Thyroid gland (tissue), 4 donors: ENCODE measurements at regions not wholly inside any gene's neighbourhood (a gene's known extent, or its start where the extent isn't known, plus 50 kb on each side); places are given as distances from the start of the nearest gene placed in this dataset.

Experiments
- DNase-seq, 2 donors: peaks; one replicate each; pipeline ENCODE4 v3.0.0-alpha.2; 2019
- H3K27ac ChIP-seq, 3 donors: fragments of 200-600 bp; sonication (generic); 1 replicate in 2 of 3; 2 replicates in 1 of 3; pipeline ENCODE4 v1.5.1; 2016 to 2019; ENCODE audit warnings: mild to moderate bottlenecking in 1 of 3, moderate library complexity in 1 of 3
- H3K27me3 ChIP-seq: fragments of 200-600 bp; sonication (generic); one replicate; pipeline ENCODE4 v1.5.1; 2019
- H3K36me3 ChIP-seq, 2 donors: fragments of 200-600 bp; sonication (generic); one replicate each; pipeline ENCODE4 v1.5.1; 2016 to 2019
- H3K4me1 ChIP-seq, 2 donors: fragments of 200-600 bp; sonication (generic); one replicate each; pipeline ENCODE4 v1.5.1; 2017 to 2019
- H3K4me3 ChIP-seq, 3 donors: fragments of 200-600 bp; sonication (generic); replicated peaks in 1 of 3; 1 replicate in 2 of 3; 2 replicates in 1 of 3; pipeline ENCODE4 v1.5.1; 2016; ENCODE audit warnings: mild to moderate bottlenecking in 1 of 3
- H3K9me3 ChIP-seq: fragments of 200-600 bp; sonication (generic); one replicate; pipeline ENCODE4 v1.5.1; 2017
- POLR2A ChIP-seq, 2 donors: fragments of 450-650 bp; IDR thresholded peaks; one replicate each; pipeline ENCODE4 v1.6.1; 2017; ENCODE audit warnings: antibody characterized with exemption in 2 of 2, mild to moderate bottlenecking in 2 of 2, moderate library complexity in 1 of 2
- WGBS, 2 donors: methylation state at CpG; one replicate each; pipeline ENCODE4 v1.1.5; 2017; 5-methylcytosine and 5-hydroxymethylcytosine counted together
- intact Hi-C: fragments of 100-400 bp; cut with DNase I; formaldehyde crosslinking; loops from one replicate; pipeline ENCODE4 v1.15.1; 2023
- TF ChIP-seq, protein P1 (sequence below), 6 experiments: fragments of 200-600 bp in 3 of 6; fragments of 450-650 bp in 3 of 6; sonication (generic) in 3 of 6; IDR thresholded peaks; one replicate each; pipeline ENCODE4 v1.5.1; 2016 to 2019; ENCODE audit warnings: antibody characterized with exemption in 6 of 6, mild to moderate bottlenecking in 2 of 6, inconsistent platforms in 1 of 6, moderate library complexity in 1 of 6

DNA sequence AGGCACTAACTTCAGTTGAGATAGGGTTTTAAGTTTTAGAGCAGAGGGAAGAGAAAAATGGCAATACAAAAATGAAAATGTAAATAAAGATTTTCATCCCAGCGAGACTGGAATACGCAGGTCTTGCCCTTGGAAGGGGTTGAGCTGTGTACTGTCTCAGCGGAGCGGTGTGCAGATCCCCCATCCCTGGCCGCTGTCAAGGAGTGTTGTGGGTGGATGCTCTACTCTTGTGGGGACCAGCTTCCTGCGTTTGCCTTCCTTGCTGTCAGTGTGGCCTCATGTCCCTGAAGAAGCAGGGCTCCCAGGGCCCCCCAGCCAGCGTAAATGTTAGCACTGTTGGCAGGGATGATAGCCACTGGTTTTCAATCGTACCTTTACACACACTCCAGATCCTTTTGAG lies 249.7 kb upstream of the PITRM1 start:
- TF ChIP-seq, protein P1, sequence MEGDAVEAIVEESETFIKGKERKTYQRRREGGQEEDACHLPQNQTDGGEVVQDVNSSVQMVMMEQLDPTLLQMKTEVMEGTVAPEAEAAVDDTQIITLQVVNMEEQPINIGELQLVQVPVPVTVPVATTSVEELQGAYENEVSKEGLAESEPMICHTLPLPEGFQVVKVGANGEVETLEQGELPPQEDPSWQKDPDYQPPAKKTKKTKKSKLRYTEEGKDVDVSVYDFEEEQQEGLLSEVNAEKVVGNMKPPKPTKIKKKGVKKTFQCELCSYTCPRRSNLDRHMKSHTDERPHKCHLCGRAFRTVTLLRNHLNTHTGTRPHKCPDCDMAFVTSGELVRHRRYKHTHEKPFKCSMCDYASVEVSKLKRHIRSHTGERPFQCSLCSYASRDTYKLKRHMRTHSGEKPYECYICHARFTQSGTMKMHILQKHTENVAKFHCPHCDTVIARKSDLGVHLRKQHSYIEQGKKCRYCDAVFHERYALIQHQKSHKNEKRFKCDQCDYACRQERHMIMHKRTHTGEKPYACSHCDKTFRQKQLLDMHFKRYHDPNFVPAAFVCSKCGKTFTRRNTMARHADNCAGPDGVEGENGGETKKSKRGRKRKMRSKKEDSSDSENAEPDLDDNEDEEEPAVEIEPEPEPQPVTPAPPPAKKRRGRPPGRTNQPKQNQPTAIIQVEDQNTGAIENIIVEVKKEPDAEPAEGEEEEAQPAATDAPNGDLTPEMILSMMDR (IDR thresholded peaks at IDR 0.05) = no peak
- no peak for TF ChIP-seq POLR2A (IDR thresholded peaks at IDR 0.05)
- H3K9me3 ChIP-seq = no peaks in the 10 kb centered on the region
- 74 to 85% methylated on average over 8 of the region's 8 CpGs for WGBS, 2 donors
- no peaks in the 10 kb centered on the region for H3K36me3 ChIP-seq
- no peak overlapping the region for H3K27ac ChIP-seq
- no peak for DNase-seq
- no peak overlapping the region for H3K4me3 ChIP-seq
- intact Hi-C loops = no loop called here
- no peaks in the 10 kb centered on the region for H3K27me3 ChIP-seq
- H3K4me1 ChIP-seq = peaks cover 20 to 26% of the 10 kb centered on the region in 2 donors

DNA sequence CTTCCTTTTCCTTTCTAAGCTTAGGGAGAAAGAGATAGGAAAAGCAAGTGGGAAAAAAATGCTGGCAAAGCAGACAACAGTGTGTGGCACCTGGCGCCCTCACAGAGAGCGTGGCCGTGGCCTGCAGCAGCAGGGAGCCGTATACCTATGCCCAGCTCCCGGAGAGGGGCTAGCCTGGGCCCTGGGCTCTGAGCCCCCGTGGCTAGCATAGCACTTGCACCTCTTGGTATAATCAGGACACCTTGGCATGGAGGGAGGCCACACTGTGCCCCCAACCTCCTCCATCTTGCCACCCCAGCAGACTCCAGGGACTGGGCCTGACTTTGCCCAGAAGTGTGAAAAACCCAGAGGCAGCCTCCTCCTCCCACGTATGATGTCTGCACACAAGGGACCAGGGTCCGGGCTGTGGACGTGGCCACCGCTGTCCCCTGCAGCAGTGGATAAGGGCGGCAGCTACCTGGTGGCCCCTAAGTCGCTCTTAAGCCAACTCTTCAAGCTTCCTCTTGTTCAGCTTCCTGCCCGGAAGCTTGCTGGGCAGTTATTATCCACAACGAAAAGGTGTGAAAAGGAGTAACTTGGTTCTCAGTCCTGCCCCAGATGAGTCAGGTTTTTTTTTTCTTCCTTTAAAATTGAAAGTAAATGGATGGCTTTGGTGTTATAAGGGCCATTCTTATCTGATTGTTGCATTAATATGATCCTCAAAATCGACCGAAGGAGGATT lies 249.1 kb upstream of the PITRM1 start:
- no peak for TF ChIP-seq POLR2A (IDR thresholded peaks at IDR 0.05)
- TF ChIP-seq, protein P1 (IDR thresholded peaks at IDR 0.05) = no peak
- DNase-seq = no peak
- no peak overlapping the region for H3K27ac ChIP-seq
- H3K4me1 ChIP-seq = peaks cover 17 to 21% of the 10 kb centered on the region in 2 donors
- no peaks in the 10 kb centered on the region for H3K9me3 ChIP-seq
- intact Hi-C loops = no loop called here
- no peaks in the 10 kb centered on the region for H3K27me3 ChIP-seq
- no peaks in the 10 kb centered on the region for H3K36me3 ChIP-seq
- no peak overlapping the region for H3K4me3 ChIP-seq
- 74 to 75% methylated on average over 15 of the region's 16 CpGs for WGBS, 2 donors

DNA sequence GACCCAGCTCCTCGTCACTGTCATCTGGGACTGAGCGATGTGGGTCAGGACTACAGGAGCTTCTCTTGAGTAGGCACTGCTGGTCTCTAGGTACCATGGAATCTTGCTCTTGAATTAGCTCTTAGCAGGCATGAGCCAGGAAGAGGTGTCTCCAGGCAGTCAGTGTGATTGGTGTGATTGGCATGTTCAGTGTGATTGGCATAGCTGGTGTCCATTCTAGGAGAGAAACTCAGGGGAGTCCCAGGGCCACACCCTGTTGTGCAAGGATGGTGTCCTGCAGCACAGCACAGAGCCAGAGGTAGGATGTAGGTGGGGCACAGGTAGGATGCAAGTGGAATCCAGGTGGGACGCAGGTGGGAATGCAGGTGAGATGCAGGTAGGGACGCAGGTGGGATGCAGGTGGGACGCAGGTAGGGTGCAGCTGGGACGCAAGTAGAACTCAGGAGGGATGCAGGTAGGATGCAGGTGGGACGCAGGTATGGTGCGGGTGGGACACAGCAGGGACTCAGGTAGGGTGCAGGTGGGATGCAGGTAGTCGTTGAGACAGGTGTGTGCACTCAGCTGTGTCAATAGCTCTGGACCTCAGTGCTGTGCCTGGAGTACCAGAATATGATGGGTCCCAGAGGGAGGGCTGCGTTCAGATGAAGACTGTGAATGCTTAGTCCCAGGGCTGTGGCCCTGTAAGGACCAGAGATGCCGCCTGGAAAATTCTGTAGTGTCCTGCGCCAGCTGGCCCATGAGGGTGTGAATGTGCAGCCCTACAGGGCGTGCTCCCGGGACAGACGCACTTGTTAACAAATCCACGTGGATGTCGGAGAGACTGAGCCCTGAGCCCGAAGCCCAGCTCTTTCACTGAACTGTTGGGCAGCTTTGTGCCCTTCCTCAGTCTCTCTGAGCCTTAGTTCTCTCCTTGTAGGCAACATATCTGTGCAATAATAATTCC lies 248.2 kb upstream of the PITRM1 start:
- peaks cover 8 to 12% of the 10 kb centered on the region in 2 donors for H3K4me1 ChIP-seq
- DNase-seq = no peak
- H3K27me3 ChIP-seq = no peaks in the 10 kb centered on the region
- H3K36me3 ChIP-seq = no peaks in the 10 kb centered on the region
- H3K9me3 ChIP-seq = no peaks in the 10 kb centered on the region
- no peak overlapping the region for H3K4me3 ChIP-seq
- WGBS, 2 donors = 88 to 90% methylated on average over 15 to 18 of the region's 18 CpGs
- no peak overlapping the region for H3K27ac ChIP-seq
- TF ChIP-seq, protein P1 (IDR thresholded peaks at IDR 0.05) = no peak
- TF ChIP-seq POLR2A (IDR thresholded peaks at IDR 0.05) = no peak
- intact Hi-C loops = no loop called here

DNA sequence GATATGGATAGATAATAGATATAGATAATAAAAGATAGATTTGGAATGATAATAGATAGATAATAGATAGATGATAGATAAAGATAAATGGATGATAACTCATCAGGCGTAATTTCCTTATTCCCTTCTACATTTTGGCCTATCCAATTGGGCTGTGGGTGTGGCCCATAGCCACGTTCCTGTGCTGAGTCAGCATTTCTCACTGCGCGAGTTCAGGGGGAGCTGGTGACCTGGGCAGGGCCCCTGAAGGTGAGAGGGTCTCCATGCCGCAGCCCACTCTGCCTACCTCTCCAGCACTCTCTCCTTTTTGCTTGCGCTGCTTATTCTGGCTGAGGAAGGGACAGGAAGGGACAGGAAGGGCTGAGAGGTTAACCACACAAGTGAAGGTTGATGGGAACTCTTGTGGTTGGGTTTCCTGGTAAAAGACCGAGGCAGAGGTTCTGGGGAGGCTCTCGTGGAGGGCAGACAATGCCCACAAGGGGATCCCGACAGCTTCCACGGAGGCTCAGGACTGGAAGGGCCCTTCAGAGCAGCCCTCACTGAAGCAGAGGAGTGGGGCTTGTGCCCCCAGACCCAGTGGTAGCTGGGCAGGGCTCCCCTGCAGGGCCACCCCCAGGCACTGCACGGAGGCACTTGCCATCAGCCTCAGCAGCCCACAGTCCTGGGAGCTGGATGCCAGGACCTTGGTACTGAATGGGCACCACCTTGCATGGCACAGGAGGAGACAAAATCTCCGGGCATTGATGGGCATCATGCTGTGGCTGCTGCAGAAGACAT lies 247.3 kb upstream of the PITRM1 start:
- Histone ChIP-seq H3K27ac (no peak overlapping the region), H3K9me3 (no peaks in the 10 kb centered on the region), H3K4me1 (peaks cover 0 to 3% of the 10 kb centered on the region in 2 donors), H3K4me3 (no peak overlapping the region), H3K36me3 (no peaks in the 10 kb centered on the region), H3K27me3 (no peaks in the 10 kb centered on the region)
- TF ChIP-seq, protein P1 (IDR thresholded peaks at IDR 0.05) = no peak
- no peak for TF ChIP-seq POLR2A (IDR thresholded peaks at IDR 0.05)
- intact Hi-C loops = no loop called here
- 79 to 81% methylated on average over 11 to 12 of the region's 12 CpGs for WGBS, 2 donors
- DNase-seq = no peak
